IMR-90 (cell line): ENCODE measurements at regions not wholly inside any gene's neighbourhood (a gene's known extent, or its start where the extent isn't known, plus 50 kb on each side); places are given as distances from the start of the nearest gene placed in this dataset.

Source experiments
- CEBPB ChIP-seq: IDR thresholded peaks from 2 replicates; pipeline ENCODE4 v1.6.1; 2012; ENCODE audit warnings: low read depth, low read length, improper control_type of control experiment
- ELK1 ChIP-seq: fragments of 150-350 bp; IDR thresholded peaks from 2 replicates; pipeline ENCODE4 v1.6.1; 2016; ENCODE audit warnings: low read depth, mild to moderate bottlenecking, low read length, moderate library complexity, borderline replicate concordance
- FOS ChIP-seq: fragments of 150-350 bp; IDR thresholded peaks from 2 replicates; pipeline ENCODE4 v1.6.1; 2016; ENCODE audit warnings: low read depth, low read length
- MAZ ChIP-seq: IDR thresholded peaks from 2 replicates; pipeline ENCODE4 v1.6.1; 2012; ENCODE audit warnings: low read depth, mild to moderate bottlenecking, low read length, improper control_type of control experiment, moderate library complexity, borderline replicate concordance
- MXI1 ChIP-seq: IDR thresholded peaks from 2 replicates; pipeline ENCODE4 v1.6.1; 2012; ENCODE audit warnings: low read depth, mild to moderate bottlenecking, low read length, moderate library complexity, borderline replicate concordance
- NFE2L2 ChIP-seq: fragments of 150-350 bp; IDR thresholded peaks from 2 replicates; pipeline ENCODE4 v1.6.1; 2016; ENCODE audit warnings: low read depth, mild to moderate bottlenecking, low read length
- POLR2A ChIP-seq: IDR thresholded peaks from 2 replicates; pipeline ENCODE4 v1.6.1; 2012; ENCODE audit warnings: mild to moderate bottlenecking, low read depth, low read length
- RAD21 ChIP-seq: IDR thresholded peaks from 2 replicates; pipeline ENCODE4 v1.6.1; 2012; ENCODE audit warnings: low read length, improper control_type of control experiment
- RCOR1 ChIP-seq: IDR thresholded peaks from 2 replicates; pipeline ENCODE4 v1.6.1; 2012; ENCODE audit warnings: mild to moderate bottlenecking, low read length, improper control_type of control experiment; ENCODE audit not compliant: insufficient replicate concordance
- RFX5 ChIP-seq: IDR thresholded peaks from 2 replicates; pipeline ENCODE4 v1.8.0; 2012; ENCODE audit warnings: low read depth, mild to moderate bottlenecking, low read length, moderate library complexity
- SMC3 ChIP-seq: fragments of 150-350 bp; IDR thresholded peaks from 2 replicates; pipeline ENCODE4 v1.6.1; 2016; ENCODE audit warnings: low read depth, mild to moderate bottlenecking, antibody characterized with exemption, low read length, moderate library complexity
- USF2 ChIP-seq: fragments of 150-350 bp; IDR thresholded peaks from 2 replicates; pipeline ENCODE4 v1.6.1; 2017; ENCODE audit warnings: mild to moderate bottlenecking, antibody characterized with exemption, low read length, low read depth
- TF ChIP-seq, protein P1 (sequence below): conservative IDR thresholded peaks from 2 replicates; pipeline ENCODE4 v1.5.1; 2012; ENCODE audit warnings: mild to moderate bottlenecking, low read depth, low read length, improper control_type of control experiment

DNA sequence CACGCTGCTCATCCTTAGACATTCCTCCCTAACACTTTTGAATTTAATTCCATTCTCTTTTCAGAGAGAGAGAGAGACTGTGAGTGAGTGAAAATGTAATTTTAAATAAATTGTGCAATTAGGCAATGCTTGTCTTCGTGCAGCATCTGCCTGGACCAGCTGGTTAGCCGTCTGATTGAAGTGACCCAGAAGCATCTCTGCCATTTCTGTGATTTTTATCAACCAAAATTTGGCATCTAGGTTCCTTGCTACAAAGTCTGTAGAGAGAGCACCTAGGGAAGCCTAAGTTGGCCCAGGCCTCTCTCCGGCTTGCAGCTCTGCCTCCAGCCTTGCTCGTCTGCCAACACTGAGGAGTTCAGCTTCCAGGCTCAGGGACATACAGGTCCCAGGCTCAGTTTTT lies 138.6 kb upstream of the GPR12 start:
- TF ChIP-seq, protein P1, sequence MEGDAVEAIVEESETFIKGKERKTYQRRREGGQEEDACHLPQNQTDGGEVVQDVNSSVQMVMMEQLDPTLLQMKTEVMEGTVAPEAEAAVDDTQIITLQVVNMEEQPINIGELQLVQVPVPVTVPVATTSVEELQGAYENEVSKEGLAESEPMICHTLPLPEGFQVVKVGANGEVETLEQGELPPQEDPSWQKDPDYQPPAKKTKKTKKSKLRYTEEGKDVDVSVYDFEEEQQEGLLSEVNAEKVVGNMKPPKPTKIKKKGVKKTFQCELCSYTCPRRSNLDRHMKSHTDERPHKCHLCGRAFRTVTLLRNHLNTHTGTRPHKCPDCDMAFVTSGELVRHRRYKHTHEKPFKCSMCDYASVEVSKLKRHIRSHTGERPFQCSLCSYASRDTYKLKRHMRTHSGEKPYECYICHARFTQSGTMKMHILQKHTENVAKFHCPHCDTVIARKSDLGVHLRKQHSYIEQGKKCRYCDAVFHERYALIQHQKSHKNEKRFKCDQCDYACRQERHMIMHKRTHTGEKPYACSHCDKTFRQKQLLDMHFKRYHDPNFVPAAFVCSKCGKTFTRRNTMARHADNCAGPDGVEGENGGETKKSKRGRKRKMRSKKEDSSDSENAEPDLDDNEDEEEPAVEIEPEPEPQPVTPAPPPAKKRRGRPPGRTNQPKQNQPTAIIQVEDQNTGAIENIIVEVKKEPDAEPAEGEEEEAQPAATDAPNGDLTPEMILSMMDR, result no peak
- no peak for TF ChIP-seq FOS
- no peak for TF ChIP-seq POLR2A
- TF ChIP-seq MXI1, result no peak
- TF ChIP-seq RAD21, result no peak
- no peak for TF ChIP-seq RFX5
- no peak for TF ChIP-seq SMC3
- TF ChIP-seq CEBPB, result no peak
- TF ChIP-seq ELK1, result no peak
- no peak for TF ChIP-seq USF2
- TF ChIP-seq RCOR1, result no peak
- no peak for TF ChIP-seq MAZ
- no peak for TF ChIP-seq NFE2L2
